ENCODE measurements at regions not wholly inside any gene's neighbourhood (a gene's known extent, or its start where the extent isn't known, plus 50 kb on each side); places are given as distances from the start of the nearest gene placed in this dataset.

- DNase-seq = no peak
Measured at GRCh38 chr18:3360211-3360610, 89.8 kb upstream of the TGIF1 start.

GRCh38 chr18:3367491-3368091 is 82.4 kb upstream of the TGIF1 start:
- peak; percentile 77 for DNase-seq

GRCh38 chr18:3368193-3368592 is 81.8 kb upstream of the TGIF1 start:
- peak; percentile 82 for DNase-seq

- DNase-seq = no peak
Measured at GRCh38 chr18:3379685-3380084, 70.3 kb upstream of the TGIF1 start.

GRCh38 chr18:3380384-3380961 is 69.5 kb upstream of the TGIF1 start:
- peak; percentile 65 for DNase-seq

GRCh38 chr18:3383381-3383915 is 66.5 kb upstream of the TGIF1 start:
- DNase-seq = no peak

GRCh38 chr18:3384664-3385563 is 65.1 kb upstream of the TGIF1 start:
- DNase-seq = no peak

GRCh38 chr18:3388323-3388722 is 61.6 kb upstream of the TGIF1 start:
- DNase-seq = no peak

- no peak for DNase-seq
Measured at GRCh38 chr18:3388980-3389379, 61.0 kb upstream of the TGIF1 start.

GRCh38 chr18:3389977-3390376 is 60.0 kb upstream of the TGIF1 start:
- no peak for DNase-seq

GRCh38 chr18:3391704-3392466 is 58.1 kb upstream of the TGIF1 start:
- no peak for DNase-seq

- DNase-seq = no peak
Measured at GRCh38 chr18:3392467-3392855, 57.5 kb upstream of the TGIF1 start.

GRCh38 chr18:3394648-3395047 is 55.3 kb upstream of the TGIF1 start:
- DNase-seq = no peak

- no peak for DNase-seq
Measured at GRCh38 chr18:3395466-3395865, 54.5 kb upstream of the TGIF1 start.

GRCh38 chr18:3397031-3397750 is 52.8 kb upstream of the TGIF1 start:
- no peak for DNase-seq

- no peak for DNase-seq
Measured at GRCh38 chr18:3397786-3398185, 52.2 kb upstream of the TGIF1 start.

Measured in fibroblast of skin of right biceps (primary cell).